ENCODE measurements at regions not wholly inside any gene's neighbourhood (a gene's known extent, or its start where the extent isn't known, plus 50 kb on each side); places are given as distances from the start of the nearest gene placed in this dataset.

DNA sequence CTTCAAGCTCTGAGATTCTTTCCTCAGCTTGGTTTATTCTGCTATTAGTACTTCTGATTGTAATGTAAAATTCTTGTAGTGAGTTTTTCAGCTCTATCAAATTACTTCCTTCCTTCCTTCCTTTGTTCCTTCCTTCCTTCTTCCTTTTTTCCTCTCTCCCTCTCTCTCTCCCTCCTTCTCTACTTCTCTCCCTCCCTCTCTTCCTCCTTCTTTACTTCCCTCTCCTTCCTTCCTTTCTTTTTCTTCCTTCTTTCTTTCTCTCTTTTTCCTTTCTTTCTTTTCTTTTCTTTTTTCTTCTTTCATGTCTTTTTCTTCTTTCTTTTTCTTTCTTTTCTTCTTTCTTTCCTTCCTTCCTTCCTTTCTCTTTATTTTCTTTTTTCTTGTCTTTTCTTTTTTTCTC lies 565.2 kb upstream of the STXBP6 start:
- no peaks in the 10 kb centered on the region; the same call in none of the 2 replicates for H3K9me3 ChIP-seq (ENCODE audit: control insufficient read depth, insufficient read depth, low read length)
- H3K9ac ChIP-seq (ENCODE audit: low read depth, low read length), result no peak overlapping the region
- no peaks in the 10 kb centered on the region for H3K36me3 ChIP-seq (ENCODE audit: insufficient read depth, low read length)
- H3K4me1 ChIP-seq (ENCODE audit: insufficient read depth, low read length), result no peaks in the 10 kb centered on the region

DNA sequence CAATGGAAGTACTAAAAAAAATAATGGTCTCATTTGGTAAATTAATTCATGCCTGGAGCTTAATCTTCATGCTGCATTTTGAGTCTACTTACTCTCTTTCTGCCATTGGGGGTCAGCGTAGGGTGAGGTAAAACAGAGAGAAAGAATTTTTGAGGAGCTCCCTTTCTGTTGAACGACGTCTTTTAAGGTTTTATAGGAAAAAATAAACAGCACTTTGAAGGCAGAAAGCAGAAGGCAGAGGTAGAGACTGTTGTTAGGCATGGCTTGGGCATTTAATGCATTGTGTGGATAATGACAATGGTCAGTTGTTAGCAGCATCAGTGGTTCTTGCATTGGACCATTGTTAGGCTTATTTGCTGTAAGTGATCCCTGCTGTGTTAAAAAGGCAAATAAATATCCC lies 557.2 kb upstream of the STXBP6 start:
- H3K36me3 ChIP-seq (ENCODE audit: insufficient read depth, low read length), result no peaks in the 10 kb centered on the region
- no peaks in the 10 kb centered on the region; the same call in 1 of the 2 replicates for H3K9me3 ChIP-seq (ENCODE audit: control insufficient read depth, insufficient read depth, low read length)
- H3K4me1 ChIP-seq (ENCODE audit: insufficient read depth, low read length), result peaks cover 4% of the 10 kb centered on the region; the same call in 1 of the 2 replicates
- H3K9ac ChIP-seq (ENCODE audit: low read depth, low read length), result no peak overlapping the region

DNA sequence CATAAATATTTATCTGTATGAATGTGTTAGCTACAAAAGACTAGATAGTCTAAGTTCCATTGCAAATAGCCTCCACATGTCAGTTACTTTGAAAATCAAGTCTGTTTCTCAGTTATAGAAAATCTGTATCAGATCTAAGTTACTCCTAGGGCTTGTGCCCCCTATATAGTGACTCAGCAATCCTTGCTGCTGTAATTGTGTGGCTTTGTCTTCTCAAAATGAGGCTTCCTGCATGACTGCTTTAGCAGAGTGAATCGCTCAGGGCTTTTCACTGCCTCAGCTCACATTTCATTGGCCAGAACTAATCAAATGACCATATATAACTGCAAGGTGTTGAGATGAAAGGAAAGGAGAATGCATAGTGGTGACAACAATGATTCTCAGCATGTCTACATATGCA lies 552.2 kb upstream of the STXBP6 start:
- Histone ChIP-seq H3K4me1 (ENCODE audit: insufficient read depth, low read length) (peaks cover 4% of the 10 kb centered on the region; the same call in 1 of the 2 replicates), H3K9me3 (ENCODE audit: control insufficient read depth, insufficient read depth, low read length) (no peaks in the 10 kb centered on the region; the same call in 1 of the 2 replicates), H3K36me3 (ENCODE audit: insufficient read depth, low read length) (no peaks in the 10 kb centered on the region), H3K9ac (ENCODE audit: low read depth, low read length) (no peak overlapping the region)

DNA sequence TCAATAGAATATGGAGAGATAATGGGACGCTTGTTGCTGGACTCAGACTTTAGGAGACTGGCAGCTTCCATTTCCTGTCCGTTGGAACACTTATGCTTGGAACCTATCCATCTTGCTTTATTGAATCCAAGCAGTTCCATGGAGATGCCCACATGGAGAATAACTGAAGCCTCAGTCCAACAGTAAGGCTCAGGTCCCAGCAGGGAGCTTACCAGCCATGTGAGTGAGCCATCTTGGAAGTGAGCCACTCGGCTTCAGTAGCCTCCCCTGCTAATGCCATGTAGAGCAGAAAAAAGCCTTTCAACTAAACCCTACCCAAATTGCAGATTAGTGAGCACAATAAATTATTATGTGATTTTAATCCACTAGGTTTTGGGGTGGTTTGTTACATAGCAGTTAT lies 538.8 kb upstream of the STXBP6 start:
- Histone ChIP-seq H3K36me3 (ENCODE audit: insufficient read depth, low read length) (no peaks in the 10 kb centered on the region), H3K4me1 (ENCODE audit: insufficient read depth, low read length) (no peaks in the 10 kb centered on the region), H3K9ac (ENCODE audit: low read depth, low read length) (no peak overlapping the region), H3K9me3 (ENCODE audit: control insufficient read depth, insufficient read depth, low read length) (no peaks in the 10 kb centered on the region)

DNA sequence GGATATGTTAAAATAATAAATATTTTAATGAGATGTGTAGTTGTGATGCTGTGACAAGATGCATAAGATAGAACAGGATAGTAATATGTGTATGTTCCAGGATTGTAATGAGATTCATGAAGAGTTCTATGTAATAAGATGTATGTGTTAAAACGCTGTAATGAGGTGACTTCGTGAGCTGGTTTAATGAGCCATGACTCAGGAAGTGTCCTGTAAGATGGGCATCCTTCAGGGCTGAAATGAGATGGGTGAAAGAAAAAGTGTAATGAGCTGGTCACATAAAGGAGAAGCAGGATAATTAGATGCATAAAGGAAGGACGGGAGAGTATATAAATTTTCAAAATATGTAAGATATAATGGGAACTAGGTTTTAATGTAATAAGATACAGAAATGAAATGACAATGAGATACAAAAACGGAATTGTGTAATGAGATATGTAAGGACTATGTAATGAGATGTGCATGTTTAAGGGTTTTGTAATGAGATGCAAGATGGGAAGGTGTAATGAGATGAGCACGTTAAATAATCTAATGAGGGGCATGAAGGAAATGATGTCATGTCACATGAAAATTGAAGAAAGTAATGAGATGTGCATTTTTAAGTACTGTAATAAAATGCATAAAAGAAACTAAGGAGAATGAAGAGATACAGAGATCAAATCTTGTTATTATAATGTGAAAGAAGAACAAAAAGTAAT lies 524.8 kb upstream of the STXBP6 start:
- Histone ChIP-seq H3K9ac (ENCODE audit: low read depth, low read length) (no peak overlapping the region), H3K4me1 (ENCODE audit: insufficient read depth, low read length) (no peaks in the 10 kb centered on the region; the same call in 1 of the 2 replicates), H3K36me3 (ENCODE audit: insufficient read depth, low read length) (no peaks in the 10 kb centered on the region), H3K9me3 (ENCODE audit: control insufficient read depth, insufficient read depth, low read length) (no peaks in the 10 kb centered on the region)

DNA sequence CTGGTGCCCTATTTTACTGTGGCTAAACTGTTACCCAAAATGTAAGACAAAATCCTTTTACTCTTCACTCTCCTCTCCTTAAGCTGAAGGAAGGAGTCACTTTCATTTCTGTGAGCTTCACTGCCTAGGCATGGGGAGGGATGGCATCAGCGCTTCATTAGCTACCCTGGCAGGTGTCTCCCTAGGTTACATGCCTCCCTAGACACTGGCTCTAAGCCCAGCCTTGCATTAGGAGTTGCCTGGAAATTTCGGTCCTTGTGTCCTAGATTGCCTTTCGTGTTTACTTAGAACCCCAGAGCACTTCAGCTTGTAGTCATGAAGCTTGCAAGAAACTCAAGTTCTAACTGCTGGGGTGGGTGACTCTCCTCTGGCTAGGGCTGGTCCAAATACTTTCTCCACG lies 520.5 kb upstream of the STXBP6 start:
- Histone ChIP-seq H3K9me3 (ENCODE audit: control insufficient read depth, insufficient read depth, low read length) (no peaks in the 10 kb centered on the region), H3K36me3 (ENCODE audit: insufficient read depth, low read length) (no peaks in the 10 kb centered on the region), H3K9ac (ENCODE audit: low read depth, low read length) (no peak overlapping the region), H3K4me1 (ENCODE audit: insufficient read depth, low read length) (no peaks in the 10 kb centered on the region)

DNA sequence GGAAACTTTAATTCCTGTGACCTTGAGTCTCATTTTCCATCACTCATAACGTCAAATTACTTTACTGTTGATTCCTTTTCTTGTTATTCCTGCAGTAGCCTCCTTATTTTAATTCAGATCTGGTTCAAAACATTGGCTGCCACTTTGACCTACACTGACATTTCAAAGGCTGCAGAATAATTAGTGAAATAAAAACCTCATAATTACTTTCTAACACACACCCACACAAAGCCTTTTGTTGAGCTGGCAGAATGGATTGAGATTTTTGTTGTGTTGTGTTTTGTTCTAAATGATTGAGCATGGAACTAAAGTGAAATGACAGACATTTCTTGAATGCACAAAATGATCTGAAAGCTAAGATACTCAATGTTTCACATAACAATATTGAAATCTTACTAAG lies 507.5 kb upstream of the STXBP6 start:
- no peak overlapping the region for H3K9ac ChIP-seq (ENCODE audit: low read depth, low read length)
- no peaks in the 10 kb centered on the region for H3K4me1 ChIP-seq (ENCODE audit: insufficient read depth, low read length)
- H3K9me3 ChIP-seq (ENCODE audit: control insufficient read depth, insufficient read depth, low read length), result no peaks in the 10 kb centered on the region
- H3K36me3 ChIP-seq (ENCODE audit: insufficient read depth, low read length), result no peaks in the 10 kb centered on the region

DNA sequence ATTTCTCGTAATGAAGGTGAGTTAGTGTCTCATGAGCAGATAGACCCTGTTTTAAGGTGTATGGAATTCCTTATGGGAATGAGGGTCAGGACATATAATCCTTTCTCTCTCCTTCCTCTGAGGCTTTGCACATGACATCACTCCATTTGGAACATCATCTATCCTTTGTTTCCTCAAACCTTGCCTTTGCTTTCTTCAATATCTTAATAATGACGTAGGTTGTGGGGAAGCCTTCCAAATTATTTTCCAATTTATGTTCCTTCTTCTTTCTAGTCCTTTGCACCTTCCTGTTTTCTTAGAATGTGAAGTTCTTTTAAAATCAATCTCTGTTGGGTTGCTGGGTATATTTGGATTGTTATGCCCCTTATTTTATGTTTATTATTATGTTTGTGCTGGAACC lies 502.9 kb upstream of the STXBP6 start:
- Histone ChIP-seq H3K4me1 (ENCODE audit: insufficient read depth, low read length) (no peaks in the 10 kb centered on the region), H3K9me3 (ENCODE audit: control insufficient read depth, insufficient read depth, low read length) (no peaks in the 10 kb centered on the region), H3K36me3 (ENCODE audit: insufficient read depth, low read length) (no peaks in the 10 kb centered on the region)

DNA sequence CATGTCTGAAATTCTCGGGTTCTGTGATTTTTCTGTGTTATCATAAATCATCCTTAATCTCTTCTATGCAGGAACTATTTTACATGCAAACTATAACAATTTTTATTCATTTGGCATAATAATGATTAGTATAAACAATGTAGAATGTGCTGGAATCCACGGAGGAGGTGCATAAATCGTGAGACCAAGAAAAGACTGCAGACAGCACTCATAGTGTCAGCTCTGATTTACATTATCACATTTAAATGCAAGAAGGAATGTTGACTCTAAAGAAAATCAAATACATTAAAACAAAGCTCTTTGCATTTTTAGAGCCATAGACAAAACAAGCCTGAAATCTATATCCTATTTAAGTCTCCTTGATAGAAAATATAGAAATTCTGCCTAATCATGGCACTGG lies 501.7 kb upstream of the STXBP6 start:
- Histone ChIP-seq H3K4me1 (ENCODE audit: insufficient read depth, low read length) (no peaks in the 10 kb centered on the region), H3K9me3 (ENCODE audit: control insufficient read depth, insufficient read depth, low read length) (no peaks in the 10 kb centered on the region), H3K36me3 (ENCODE audit: insufficient read depth, low read length) (no peaks in the 10 kb centered on the region), H3K9ac (ENCODE audit: low read depth, low read length) (no peak overlapping the region)

More for the DNA sequence above, 502.9 kb upstream of the STXBP6 start:
- H3K9ac ChIP-seq (ENCODE audit: low read depth, low read length), result no peak overlapping the region

DNA sequence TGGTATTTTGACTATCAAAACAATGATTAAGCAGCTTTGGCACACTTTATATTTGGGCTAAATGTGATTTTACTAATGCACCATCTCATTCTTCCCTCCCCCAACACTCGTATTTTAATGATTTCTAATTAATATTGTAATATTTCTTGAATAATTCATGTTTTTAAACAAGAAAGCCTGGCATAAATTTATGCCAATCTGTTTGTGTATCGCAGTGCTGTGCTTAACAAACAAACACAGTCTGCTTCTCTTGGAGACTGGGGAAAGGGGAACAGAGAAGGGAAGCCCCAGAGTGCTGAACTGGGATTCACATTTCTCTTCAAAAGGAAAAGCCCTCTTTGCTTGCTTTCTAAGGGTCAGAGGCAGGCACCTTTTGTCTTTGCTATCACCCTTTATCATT lies 496.9 kb upstream of the STXBP6 start:
- H3K4me1 ChIP-seq (ENCODE audit: insufficient read depth, low read length), result no peaks in the 10 kb centered on the region
- no peak overlapping the region for H3K9ac ChIP-seq (ENCODE audit: low read depth, low read length)
- no peaks in the 10 kb centered on the region for H3K36me3 ChIP-seq (ENCODE audit: insufficient read depth, low read length)
- H3K9me3 ChIP-seq (ENCODE audit: control insufficient read depth, insufficient read depth, low read length), result no peaks in the 10 kb centered on the region

DNA sequence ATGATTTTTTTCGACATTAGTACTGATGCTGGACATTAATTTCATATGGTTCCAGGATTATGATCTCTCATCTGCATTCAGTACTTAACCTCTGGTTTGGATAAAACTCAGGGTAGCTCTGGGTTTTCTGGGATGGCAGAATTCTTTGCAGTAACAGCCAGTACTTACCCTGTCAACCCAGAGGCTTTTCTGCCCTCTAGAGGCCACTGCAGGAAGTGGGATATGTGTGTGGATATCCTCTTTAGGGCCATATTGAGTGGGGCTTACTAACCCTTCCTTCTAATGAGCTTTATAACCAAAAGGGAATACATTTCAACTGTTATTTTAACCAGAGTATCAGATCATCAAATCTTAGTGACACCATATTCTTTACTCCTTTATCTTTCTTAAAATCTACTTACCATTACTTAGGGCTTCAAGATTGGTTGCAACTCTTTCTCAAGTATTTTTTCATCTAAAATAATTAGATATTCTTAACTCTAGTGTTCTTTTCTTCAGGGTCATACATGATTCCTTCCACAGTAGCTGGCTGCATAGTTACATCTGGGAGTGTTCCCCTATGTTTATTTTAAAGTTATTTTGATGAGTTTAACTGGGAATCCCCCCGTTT lies 488.0 kb upstream of the STXBP6 start:
- Histone ChIP-seq H3K4me1 (ENCODE audit: insufficient read depth, low read length) (no peaks in the 10 kb centered on the region), H3K9ac (ENCODE audit: low read depth, low read length) (no peak overlapping the region), H3K9me3 (ENCODE audit: control insufficient read depth, insufficient read depth, low read length) (no peaks in the 10 kb centered on the region), H3K36me3 (ENCODE audit: insufficient read depth, low read length) (no peaks in the 10 kb centered on the region)

DNA sequence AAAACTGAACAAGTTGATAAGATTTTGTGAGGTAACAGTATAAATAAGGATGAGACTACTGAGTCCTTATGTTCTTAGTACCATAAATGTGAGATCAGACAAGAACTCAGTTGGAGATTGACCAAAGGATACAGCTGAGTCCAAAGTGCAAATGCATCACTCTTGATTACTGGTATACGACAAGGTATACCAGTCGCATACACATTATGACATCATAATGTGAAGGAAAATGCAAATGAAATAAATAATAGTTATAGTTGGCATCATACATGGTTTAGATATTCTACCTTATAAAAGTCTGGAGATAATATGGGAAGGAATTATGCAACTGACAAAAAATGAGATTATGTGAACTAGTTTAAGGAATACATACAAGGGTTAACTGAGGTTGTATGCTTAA lies 476.3 kb upstream of the STXBP6 start:
- Histone ChIP-seq H3K9me3 (ENCODE audit: control insufficient read depth, insufficient read depth, low read length) (no peaks in the 10 kb centered on the region), H3K4me1 (ENCODE audit: insufficient read depth, low read length) (no peaks in the 10 kb centered on the region), H3K36me3 (ENCODE audit: insufficient read depth, low read length) (no peaks in the 10 kb centered on the region)

DNA sequence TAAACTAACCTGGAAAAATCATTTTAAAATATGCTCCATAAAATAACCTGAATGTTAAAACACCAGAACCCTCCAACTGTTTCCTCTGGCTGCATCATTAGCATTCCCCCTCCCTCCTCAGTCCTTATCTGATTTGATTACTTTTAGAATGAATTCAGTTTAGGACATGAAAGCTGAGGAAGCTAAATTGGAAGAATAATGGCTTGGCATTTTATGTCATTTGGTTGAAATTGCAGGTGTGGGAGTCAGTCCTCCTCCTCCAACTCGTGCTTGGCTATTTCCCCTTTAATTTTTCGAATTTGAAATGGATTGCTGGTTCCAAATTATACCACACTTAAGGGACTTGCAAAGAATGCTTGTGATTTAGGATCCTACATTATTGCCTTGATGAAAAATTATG lies 473.0 kb upstream of the STXBP6 start:
- Histone ChIP-seq H3K9me3 (ENCODE audit: control insufficient read depth, insufficient read depth, low read length) (no peaks in the 10 kb centered on the region), H3K4me1 (ENCODE audit: insufficient read depth, low read length) (no peaks in the 10 kb centered on the region), H3K36me3 (ENCODE audit: insufficient read depth, low read length) (no peaks in the 10 kb centered on the region), H3K9ac (ENCODE audit: low read depth, low read length) (no peak overlapping the region)

More for the DNA sequence above, 476.3 kb upstream of the STXBP6 start:
- H3K9ac ChIP-seq (ENCODE audit: low read depth, low read length), result no peak overlapping the region

DNA sequence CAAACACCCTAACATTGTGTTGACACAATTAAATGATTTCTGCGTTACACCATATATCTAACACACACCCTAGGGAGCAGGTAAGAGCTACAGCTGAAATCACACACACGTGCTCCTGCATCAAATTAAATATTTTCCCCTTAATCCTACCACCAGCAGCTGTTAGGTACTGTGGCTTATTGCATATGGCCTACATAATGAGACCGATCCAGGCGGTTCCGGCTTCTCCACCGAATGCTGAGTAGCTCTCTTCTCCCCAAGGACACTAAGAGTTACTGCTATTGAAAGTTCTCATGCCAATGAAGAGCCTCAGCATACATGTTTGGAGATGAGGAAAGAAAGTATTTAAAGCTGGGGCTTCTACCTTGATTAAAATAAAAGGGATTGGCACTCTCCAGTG lies 472.2 kb upstream of the STXBP6 start:
- Histone ChIP-seq H3K9me3 (ENCODE audit: control insufficient read depth, insufficient read depth, low read length) (no peaks in the 10 kb centered on the region), H3K36me3 (ENCODE audit: insufficient read depth, low read length) (no peaks in the 10 kb centered on the region), H3K4me1 (ENCODE audit: insufficient read depth, low read length) (no peaks in the 10 kb centered on the region), H3K9ac (ENCODE audit: low read depth, low read length) (no peak overlapping the region)

DNA sequence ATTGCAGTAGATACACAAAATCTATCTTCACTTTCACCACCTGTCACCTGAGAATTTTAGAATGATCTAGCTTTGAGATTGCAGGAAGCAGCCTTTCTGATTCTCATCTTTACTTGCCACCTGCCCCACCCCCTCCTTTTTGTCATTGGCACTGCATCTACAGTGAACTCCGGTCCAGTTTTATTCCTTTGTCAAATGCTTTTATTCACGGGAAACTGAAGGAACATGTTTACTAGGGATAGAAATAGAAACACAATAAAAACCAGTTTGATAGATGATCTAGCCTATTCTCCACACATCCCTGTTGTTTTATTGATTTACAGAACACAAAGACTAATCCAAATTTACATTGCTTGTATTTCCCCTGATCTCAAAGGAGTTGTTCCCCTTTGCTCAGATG lies 471.7 kb upstream of the STXBP6 start:
- Histone ChIP-seq H3K9ac (ENCODE audit: low read depth, low read length) (no peak overlapping the region), H3K36me3 (ENCODE audit: insufficient read depth, low read length) (no peaks in the 10 kb centered on the region), H3K4me1 (ENCODE audit: insufficient read depth, low read length) (no peaks in the 10 kb centered on the region), H3K9me3 (ENCODE audit: control insufficient read depth, insufficient read depth, low read length) (no peaks in the 10 kb centered on the region)

Measured in ES-I3 (cell line).